Endothelial cell of umbilical vein (primary cell): ENCODE measurements at regions not wholly inside any gene's neighbourhood (a gene's known extent, or its start where the extent isn't known, plus 50 kb on each side); places are given as distances from the start of the nearest gene placed in this dataset.

ENCODE experiments used
- BruUV-seq: library from RNA; stranded (reverse); fragments of 400-500 nt; replicated peaks from 2 replicates; lab custom pipeline; 2021; lab: Mats Ljungman, UMichigan
- CTCF ChIA-PET: fragments of 300-600, 350-600 bp; sonication (Branson Sonifier 250); formaldehyde crosslinking; loops from one replicate; lab custom pipeline; 2021; ENCODE audit warnings: antibody characterized with exemption, inconsistent platforms; lab: Charles Lee
- POLR2A ChIA-PET: fragments of 300-600, 350-600 bp; sonication (Branson Sonifier 250); formaldehyde crosslinking; loops from one replicate; lab custom pipeline; 2021; ENCODE audit warnings: antibody characterized with exemption, inconsistent platforms; lab: Charles Lee
- DNase-seq: peaks from one replicate; pipeline ENCODE4 v3.0.0-alpha.2; 2011; ENCODE audit warnings: low read depth, low spot score
- FAIRE-seq: peaks from 2 replicates; lab custom pipeline; 2011; peaks lifted over from hg19 to GRCh38; lab: Jason Lieb, UNC
- H2AFZ ChIP-seq: 2 replicates; pipeline ENCODE4 v1.6.0; 2012; ENCODE audit warnings: low read depth, low read length, control low read depth, inconsistent platforms
- H3K27ac ChIP-seq: 2 replicates; pipeline ENCODE4 v1.5.1; 2011; ENCODE audit warnings: low read depth, mild to moderate bottlenecking, control low read depth, low read length, moderate library complexity; ENCODE audit not compliant: insufficient read depth
- H3K27me3 ChIP-seq, 2 experiments: 2 replicates each; pipeline versions ENCODE4 v1.6.0 to v1.6.1; 2011; ENCODE audit warnings: low read length in 2 of 2, mixed read lengths in 1 of 2; ENCODE audit not compliant: control insufficient read depth in 2 of 2, insufficient read depth in 2 of 2
- H3K36me3 ChIP-seq, 2 experiments: 2 replicates in 1 of 2; 3 replicates in 1 of 2; pipeline ENCODE4 v1.5.1; 2011; ENCODE audit warnings: low read length in 2 of 2, mild to moderate bottlenecking in 1 of 2, moderate library complexity in 1 of 2; ENCODE audit not compliant: control insufficient read depth in 2 of 2, insufficient read depth in 2 of 2; ENCODE audit errors: extremely low read depth in 1 of 2
- H3K4me1 ChIP-seq: 3 replicates; pipeline ENCODE4 v1.5.1; 2011; ENCODE audit warnings: mild to moderate bottlenecking, low read length; ENCODE audit not compliant: control insufficient read depth, insufficient read depth; ENCODE audit errors: extremely low read depth
- H3K4me2 ChIP-seq: 2 replicates; pipeline ENCODE4 v1.6.1; 2011; ENCODE audit warnings: low read length, control low read depth, mixed read lengths; ENCODE audit not compliant: insufficient read depth
- H3K4me3 ChIP-seq, 3 experiments: fragments of 200-600 bp in 1 of 3; sonication (generic), shearing (Covaris generic) in 1 of 3; replicated peaks in 1 of 3; 2 replicates each; pipeline ENCODE4 v1.5.1; 2011 to 2016; ENCODE audit warnings: control low read depth in 3 of 3, low read length in 3 of 3, mild to moderate bottlenecking in 2 of 3, inconsistent platforms in 1 of 3, low read depth in 1 of 3, moderate library complexity in 1 of 3; ENCODE audit not compliant: insufficient read depth in 1 of 3
- H3K79me2 ChIP-seq: 2 replicates; pipeline ENCODE4 v1.6.0; 2012; ENCODE audit warnings: low read length, inconsistent platforms; ENCODE audit not compliant: control insufficient read depth, insufficient read depth
- H3K9ac ChIP-seq: replicated peaks from 2 replicates; pipeline ENCODE3; 2011; ENCODE audit warnings: low read length, control low read depth; ENCODE audit not compliant: insufficient read depth; ENCODE audit errors: extremely low read depth
- H3K9me1 ChIP-seq: replicated peaks from 3 replicates; pipeline ENCODE4 v1.6.0; 2011; ENCODE audit warnings: mild to moderate bottlenecking, low read length; ENCODE audit not compliant: control insufficient read depth, insufficient read depth; ENCODE audit errors: extremely low read depth
- H3K9me3 ChIP-seq: replicated peaks from 2 replicates; pipeline ENCODE4 v1.5.1; 2012; ENCODE audit warnings: low read length, inconsistent platforms; ENCODE audit not compliant: control insufficient read depth, insufficient read depth
- H4K20me1 ChIP-seq: replicated peaks from 2 replicates; pipeline ENCODE3; 2011; ENCODE audit warnings: mild to moderate bottlenecking, low read length; ENCODE audit not compliant: control insufficient read depth, insufficient read depth; ENCODE audit errors: extremely low read depth
- EZH2 ChIP-seq: IDR thresholded peaks from 2 replicates; pipeline ENCODE4 v1.6.1; 2012; ENCODE audit warnings: borderline replicate concordance, low read depth, mild to moderate bottlenecking, moderate library complexity, low read length, inconsistent platforms; ENCODE audit not compliant: severe bottlenecking
- FOS ChIP-seq: IDR thresholded peaks from 2 replicates; pipeline ENCODE4 v1.6.1; 2011; ENCODE audit warnings: mild to moderate bottlenecking, low read length, moderate library complexity, borderline replicate concordance; ENCODE audit not compliant: insufficient read depth
- GATA2 ChIP-seq: IDR thresholded peaks from 2 replicates; pipeline ENCODE4 v1.7.0; 2011; ENCODE audit warnings: low read depth, mild to moderate bottlenecking, moderate library complexity, mixed read lengths, low read length; ENCODE audit not compliant: insufficient read length, insufficient read depth
- JUN ChIP-seq: IDR thresholded peaks from 2 replicates; pipeline ENCODE4 v1.6.1; 2011; ENCODE audit warnings: borderline replicate concordance, low read depth; ENCODE audit not compliant: insufficient read length, insufficient read depth
- MYC ChIP-seq: IDR thresholded peaks from one replicate; pipeline ENCODE4 v1.6.1; 2011; ENCODE audit warnings: mild to moderate bottlenecking, low read depth, low read length
- POLR2A ChIP-seq: IDR thresholded peaks from 2 replicates; pipeline ENCODE4 v1.6.1; 2012; ENCODE audit warnings: low read depth, mild to moderate bottlenecking, control low read depth, low read length
- POLR2AphosphoS5 ChIP-seq: IDR thresholded peaks from 2 replicates; pipeline ENCODE4 v1.6.1; 2012; ENCODE audit warnings: low read depth, mild to moderate bottlenecking, control low read depth, low read length, moderate library complexity; ENCODE audit not compliant: insufficient read depth
- dilution Hi-C: fragments of 300-500 bp; cut with MboI; formaldehyde crosslinking; loops from one replicate; pipeline ENCODE4 v1.15.0; 2019; ENCODE audit warnings: low sequenced_read_pairs; ENCODE audit not compliant: extremely low pct_ligation_motif_present
- intact Hi-C: fragments of 100-400 bp; cut with micrococcal nuclease; formaldehyde crosslinking; loops from one replicate; pipeline ENCODE4 v1.10.0; 2022
- TF ChIP-seq, protein P1 (sequence below), 2 donors: IDR thresholded peaks; 1 replicate in 1 of 2; 2 replicates in 1 of 2; pipeline ENCODE4 v1.5.1; 2011; ENCODE audit warnings: low read length in 2 of 2, mild to moderate bottlenecking in 2 of 2, moderate library complexity in 2 of 2, control low read depth in 1 of 2, inconsistent platforms in 1 of 2, low read depth in 1 of 2; ENCODE audit not compliant: insufficient read depth in 1 of 2; ENCODE audit errors: extremely low read depth in 1 of 2
- TF ChIP-seq, protein P2 (sequence below): IDR thresholded peaks from 2 replicates; pipeline ENCODE4 v1.6.1; 2011; ENCODE audit not compliant: insufficient read depth, insufficient read length

DNA sequence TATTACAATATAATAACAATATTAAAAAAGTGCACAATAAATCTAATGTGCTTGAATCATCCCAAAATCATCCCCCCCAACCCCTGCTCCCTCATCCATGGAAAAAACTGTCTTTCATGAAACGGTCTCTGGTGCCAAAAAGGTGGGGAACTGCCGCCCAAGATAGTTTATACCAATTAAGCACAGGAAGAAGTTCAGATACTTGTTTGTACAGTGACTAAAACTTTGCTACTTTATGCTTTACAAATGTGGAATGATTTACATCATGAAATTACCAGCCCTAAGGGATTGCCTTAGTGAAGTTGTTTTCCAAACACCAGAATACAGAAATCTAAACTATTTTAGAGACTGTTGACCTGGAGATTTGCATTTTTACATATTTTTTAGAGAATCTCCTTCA, 175.6 kb downstream of the TRIM27 start:
- Histone ChIP-seq H3K79me2 (no peaks in the 10 kb centered on the region), H3K4me1 (no peaks in the 10 kb centered on the region), H3K36me3 (no peaks in the 10 kb centered on the region), H3K9ac (no peak overlapping the region), H3K27ac (no peak overlapping the region), H4K20me1 (no peaks in the 10 kb centered on the region), H2AFZ (no peak overlapping the region), H3K4me2 (no peak overlapping the region), H3K27me3 (peaks cover 2 to 6% of the 10 kb centered on the region in 2 experiments), H3K4me3 (no peak overlapping the region), H3K9me1 (no peaks in the 10 kb centered on the region), H3K9me3 (no peaks in the 10 kb centered on the region)
- ChIA-PET POLR2A (no interaction called here), CTCF (no interaction called here)
- DNase-seq: no peak
- TF ChIP-seq, protein P1, sequence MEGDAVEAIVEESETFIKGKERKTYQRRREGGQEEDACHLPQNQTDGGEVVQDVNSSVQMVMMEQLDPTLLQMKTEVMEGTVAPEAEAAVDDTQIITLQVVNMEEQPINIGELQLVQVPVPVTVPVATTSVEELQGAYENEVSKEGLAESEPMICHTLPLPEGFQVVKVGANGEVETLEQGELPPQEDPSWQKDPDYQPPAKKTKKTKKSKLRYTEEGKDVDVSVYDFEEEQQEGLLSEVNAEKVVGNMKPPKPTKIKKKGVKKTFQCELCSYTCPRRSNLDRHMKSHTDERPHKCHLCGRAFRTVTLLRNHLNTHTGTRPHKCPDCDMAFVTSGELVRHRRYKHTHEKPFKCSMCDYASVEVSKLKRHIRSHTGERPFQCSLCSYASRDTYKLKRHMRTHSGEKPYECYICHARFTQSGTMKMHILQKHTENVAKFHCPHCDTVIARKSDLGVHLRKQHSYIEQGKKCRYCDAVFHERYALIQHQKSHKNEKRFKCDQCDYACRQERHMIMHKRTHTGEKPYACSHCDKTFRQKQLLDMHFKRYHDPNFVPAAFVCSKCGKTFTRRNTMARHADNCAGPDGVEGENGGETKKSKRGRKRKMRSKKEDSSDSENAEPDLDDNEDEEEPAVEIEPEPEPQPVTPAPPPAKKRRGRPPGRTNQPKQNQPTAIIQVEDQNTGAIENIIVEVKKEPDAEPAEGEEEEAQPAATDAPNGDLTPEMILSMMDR (IDR thresholded peaks at IDR 0.05; ENCODE audit: extremely low read depth in 1 of 2, insufficient read depth in 1 of 2, low read depth in 1 of 2, low read length in 2 of 2): no peak
- TF ChIP-seq POLR2A (no peak), FOS (no peak), EZH2 (no peak), GATA2 (no peak), JUN (no peak), POLR2AphosphoS5 (no peak), MYC (no peak)
- TF ChIP-seq, protein P2, sequence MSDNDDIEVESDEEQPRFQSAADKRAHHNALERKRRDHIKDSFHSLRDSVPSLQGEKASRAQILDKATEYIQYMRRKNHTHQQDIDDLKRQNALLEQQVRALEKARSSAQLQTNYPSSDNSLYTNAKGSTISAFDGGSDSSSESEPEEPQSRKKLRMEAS: no peak
- dilution Hi-C loops (no loop called here), intact Hi-C loops (no loop called here)
- BruUV-seq: no TSS peak
- no peak for FAIRE-seq
